H1 (cell line): ENCODE measurements at regions not wholly inside any gene's neighbourhood (a gene's known extent, or its start where the extent isn't known, plus 50 kb on each side); places are given as distances from the start of the nearest gene placed in this dataset.

Source experiments
- BRCA1 ChIP-seq: IDR thresholded peaks from 2 replicates; pipeline ENCODE4 v1.6.1; 2012; ENCODE audit warnings: low read depth, low read length, improper control_type of control experiment
- RNF2 ChIP-seq: fragments of 200-900, 300-1000 bp; sonication (generic); IDR thresholded peaks from 2 replicates; pipeline ENCODE4 v1.7.1; 2016; ENCODE audit warnings: borderline replicate concordance, low read depth, mild to moderate bottlenecking, antibody characterized with exemption, low read length; ENCODE audit not compliant: poor library complexity, severe bottlenecking; ENCODE audit errors: missing control alignments

DNA sequence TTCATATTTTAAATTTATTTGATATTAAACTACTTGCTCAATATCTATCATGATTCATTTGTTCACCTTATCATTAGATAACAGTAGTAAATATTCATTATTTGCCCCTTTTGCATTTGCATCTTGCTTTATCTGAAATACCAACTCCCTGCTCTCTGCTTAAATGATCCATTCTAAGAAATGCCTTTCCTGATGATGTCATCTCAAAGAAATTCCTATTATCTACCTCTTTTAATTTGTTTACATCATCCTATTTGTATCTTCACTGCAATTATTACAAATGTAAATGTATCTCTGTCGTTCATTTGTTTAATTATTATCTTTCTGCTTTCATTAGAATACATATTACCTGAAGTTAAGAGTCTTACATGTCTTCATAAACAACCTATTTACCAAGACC lies 549.9 kb downstream of the CBLN2 start (continued):
- no peak for TF ChIP-seq RNF2
- no peak for TF ChIP-seq BRCA1
